Osteoblast (primary cell): ENCODE measurements at regions not wholly inside any gene's neighbourhood (a gene's known extent, or its start where the extent isn't known, plus 50 kb on each side); places are given as distances from the start of the nearest gene placed in this dataset.
A peak's percentile ranks its signal among the peaks of the same experiment; 100 is the strongest.

Experiments
- DNase-seq: peaks from one replicate; pipeline ENCODE4 v3.0.0; 2011; ENCODE audit warnings: low spot score, mixed read lengths; ENCODE audit not compliant: insufficient read length; ENCODE audit errors: missing footprints
- H2AFZ ChIP-seq: 2 replicates; pipeline ENCODE4 v1.6.0; 2011; ENCODE audit warnings: mild to moderate bottlenecking, low read length
- H3K27ac ChIP-seq: 2 replicates; pipeline ENCODE4 v1.5.1; 2011; ENCODE audit warnings: mild to moderate bottlenecking, low read depth, low read length, moderate library complexity
- H3K27me3 ChIP-seq: 2 replicates; pipeline ENCODE4 v1.6.0; 2012; ENCODE audit warnings: mild to moderate bottlenecking, control low read depth, inconsistent platforms, low read length, moderate library complexity; ENCODE audit not compliant: insufficient read depth
- H3K36me3 ChIP-seq: 2 replicates; pipeline ENCODE4 v1.5.1; 2011; ENCODE audit warnings: mild to moderate bottlenecking, low read length, control low read depth, moderate library complexity; ENCODE audit not compliant: insufficient read depth
- H3K4me1 ChIP-seq: 2 replicates; pipeline ENCODE4 v1.5.1; 2011; ENCODE audit warnings: mild to moderate bottlenecking, low read length, control low read depth, moderate library complexity; ENCODE audit not compliant: insufficient read depth
- H3K4me2 ChIP-seq: 2 replicates; pipeline ENCODE4 v1.6.0; 2011; ENCODE audit warnings: mild to moderate bottlenecking, low read length; ENCODE audit not compliant: insufficient read depth
- H3K4me3 ChIP-seq: fragments of 200-600 bp; sonication (generic); 3 replicates; pipeline ENCODE4 v1.5.1; 2012; ENCODE audit warnings: mild to moderate bottlenecking, low read length, inconsistent platforms; ENCODE audit not compliant: insufficient read depth
- H3K79me2 ChIP-seq: 2 replicates; pipeline ENCODE4 v1.6.0; 2012; ENCODE audit warnings: mild to moderate bottlenecking, low read length, control low read depth, inconsistent platforms; ENCODE audit not compliant: insufficient read depth
- H3K9me3 ChIP-seq: 2 replicates; pipeline ENCODE4 v1.5.1; 2011; ENCODE audit warnings: low read depth, low read length, control low read depth
- H4K20me1 ChIP-seq: 2 replicates; pipeline ENCODE4 v1.6.0; 2012; ENCODE audit warnings: mild to moderate bottlenecking, low read length, control low read depth; ENCODE audit not compliant: insufficient read depth
- CTCF ChIP-seq: IDR thresholded peaks from 2 replicates; pipeline ENCODE4 v1.5.1; 2011; ENCODE audit warnings: mild to moderate bottlenecking, low read depth, low read length, moderate library complexity; ENCODE audit errors: extremely low read depth

- H3K4me2 ChIP-seq = no peak overlapping the region
- no peaks in the 10 kb centered on the region for H3K27me3 ChIP-seq
- peak; percentile 78 for DNase-seq
- H3K4me3 ChIP-seq = no peak overlapping the region
- TF ChIP-seq CTCF = no peak
- no peaks in the 10 kb centered on the region for H3K9me3 ChIP-seq
- H3K4me1 ChIP-seq = peaks cover 17% of the 10 kb centered on the region
- no peaks in the 10 kb centered on the region for H4K20me1 ChIP-seq
- no peak overlapping the region for H3K27ac ChIP-seq
- H3K79me2 ChIP-seq = no peaks in the 10 kb centered on the region
- H3K36me3 ChIP-seq = no peaks in the 10 kb centered on the region
- H2AFZ ChIP-seq = no peak overlapping the region
Measured at GRCh38 chr6:112480553-112480952, 133.4 kb downstream of the RFPL4B start.

GRCh38 chr6:112481211-112481610 is 134.1 kb downstream of the RFPL4B start:
- Histone ChIP-seq H3K4me1 (peaks cover 22% of the 10 kb centered on the region), H3K4me3 (no peak overlapping the region), H3K9me3 (no peaks in the 10 kb centered on the region), H3K79me2 (no peaks in the 10 kb centered on the region), H3K4me2 (no peak overlapping the region), H3K36me3 (no peaks in the 10 kb centered on the region), H2AFZ (no peak overlapping the region), H3K27ac (no peak overlapping the region), H4K20me1 (no peaks in the 10 kb centered on the region), H3K27me3 (no peaks in the 10 kb centered on the region)
- no peak for TF ChIP-seq CTCF
- no peak for DNase-seq

GRCh38 chr6:112482373-112482772 is 135.2 kb downstream of the RFPL4B start:
- Histone ChIP-seq H4K20me1 (no peaks in the 10 kb centered on the region), H2AFZ (no peak overlapping the region), H3K4me2 (no peak overlapping the region), H3K27ac (no peak overlapping the region), H3K36me3 (no peaks in the 10 kb centered on the region), H3K9me3 (no peaks in the 10 kb centered on the region), H3K4me3 (no peak overlapping the region), H3K79me2 (no peaks in the 10 kb centered on the region), H3K4me1 (peaks cover 25% of the 10 kb centered on the region), H3K27me3 (no peaks in the 10 kb centered on the region)
- no peak for TF ChIP-seq CTCF
- DNase-seq = no peak

- Histone ChIP-seq H4K20me1 (no peaks in the 10 kb centered on the region), H3K27ac (peak overlapping the region; percentile 21), H2AFZ (no peak overlapping the region), H3K4me2 (peak overlapping the region; percentile 38), H3K36me3 (no peaks in the 10 kb centered on the region), H3K4me1 (peaks cover 25% of the 10 kb centered on the region), H3K79me2 (no peaks in the 10 kb centered on the region), H3K9me3 (no peaks in the 10 kb centered on the region), H3K4me3 (no peak overlapping the region), H3K27me3 (no peaks in the 10 kb centered on the region)
- no peak for TF ChIP-seq CTCF
- DNase-seq = no peak
Measured at GRCh38 chr6:112485120-112485826, 138.1 kb downstream of the RFPL4B start.
